A549 (cell line): ENCODE measurements at regions not wholly inside any gene's neighbourhood (a gene's known extent, or its start where the extent isn't known, plus 50 kb on each side); places are given as distances from the start of the nearest gene placed in this dataset.

Experiments used
- ATAC-seq, 2 experiments: fragments of 200-7000 bp in 1 of 2; fragments of >200 bp in 1 of 2; cut with Nextera tagmentation in 1 of 2; cut with Tn5 transposase in 1 of 2; 3 replicates each; pipeline versions ENCODE4 v1.8.0 to v1.9.1; 2018 to 2020; ENCODE audit warnings: mild to moderate bottlenecking in 1 of 2, moderate library complexity in 1 of 2
- CTCF ChIA-PET: fragments of 300-600 bp; sonication (Branson Sonifier 250); formaldehyde crosslinking; extraction: SDS; loops from one replicate; lab custom pipeline; 2021; ENCODE audit warnings: antibody characterized with exemption, inconsistent platforms; lab: Yijun Ruan, JAX
- POLR2A ChIA-PET: fragments of 350-600 bp; formaldehyde crosslinking; extraction: SDS; loops from one replicate; lab custom pipeline; 2021; ENCODE audit warnings: antibody characterized with exemption, inconsistent platforms; lab: Yijun Ruan, JAX
- DNase-seq, 2 experiments: peaks; one replicate each; pipeline versions ENCODE4 v3.0.0 to v3.0.0-alpha.2; 2011 to 2016; ENCODE audit warnings: low read depth in 1 of 2, low spot score in 1 of 2
- FAIRE-seq: peaks from 2 replicates; lab custom pipeline; 2011; peaks lifted over from hg19 to GRCh38; lab: Jason Lieb, UNC
- H3K27ac ChIP-seq, 2 experiments: fragments of >200 bp; sonication (Bioruptor Twin); formaldehyde crosslinking; 3 replicates each; pipeline ENCODE4 v1.5.1; 2016 to 2017
- H3K4me1 ChIP-seq: fragments of >200 bp; sonication (Bioruptor Twin); formaldehyde crosslinking; 3 replicates; pipeline ENCODE4 v1.6.1; 2016
- H3K4me2 ChIP-seq: fragments of >200 bp; sonication (Bioruptor Twin); formaldehyde crosslinking; 3 replicates; pipeline ENCODE4 v1.6.1; 2016
- H3K4me3 ChIP-seq: fragments of >200 bp; sonication (Bioruptor Twin); formaldehyde crosslinking; 3 replicates; pipeline ENCODE4 v1.5.1; 2016
- H3K9me3 ChIP-seq: fragments of >200 bp; sonication (Bioruptor Twin); formaldehyde crosslinking; 3 replicates; pipeline ENCODE4 v1.6.1; 2016
- ATOH8 ChIP-seq: fragments of 250-450 bp; sonication (Bioruptor Pico); IDR thresholded peaks from 2 replicates; pipeline ENCODE4 v1.5.0; 2020; ENCODE audit warnings: low read depth, mild to moderate bottlenecking, moderate library complexity
- BHLHE40 ChIP-seq: IDR thresholded peaks from 2 replicates; pipeline ENCODE4 v1.6.1; 2012; ENCODE audit warnings: low read depth, low read length, inconsistent platforms
- CEBPB ChIP-seq, 2 experiments: fragments of >200 bp in 1 of 2; sonication (Bioruptor Twin) in 1 of 2; formaldehyde crosslinking in 1 of 2; IDR thresholded peaks; 2 replicates each; pipeline ENCODE4 v1.6.1; 2012 to 2016
- CHD4 ChIP-seq: fragments of 200-600 bp; sonication (generic); IDR thresholded peaks from 2 replicates; pipeline ENCODE4 v1.6.1; 2016; ENCODE audit warnings: antibody characterized with exemption, mild to moderate bottlenecking, borderline replicate concordance
- CTCF ChIP-seq: fragments of >200 bp; sonication (Bioruptor Twin); formaldehyde crosslinking; IDR thresholded peaks from 3 replicates; pipeline ENCODE4 v1.5.1; 2016
- E2F6 ChIP-seq: IDR thresholded peaks from 2 replicates; pipeline ENCODE4 v1.6.1; 2012; ENCODE audit warnings: low read depth, borderline replicate concordance
- FOSL2 ChIP-seq, 2 experiments: fragments of 450-650 bp in 1 of 2; fragments of >200 bp in 1 of 2; sonication (Bioruptor Twin) in 1 of 2; formaldehyde crosslinking; IDR thresholded peaks; 2 replicates each; pipeline versions ENCODE4 v1.5.0 to v1.6.1; 2016 to 2020; ENCODE audit warnings: mild to moderate bottlenecking in 1 of 2, moderate library complexity in 1 of 2
- HEYL ChIP-seq: fragments of 250-450 bp; sonication (Bioruptor Pico); IDR thresholded peaks from 2 replicates; pipeline ENCODE4 v1.8.0; 2021; ENCODE audit warnings: mild to moderate bottlenecking, moderate library complexity
- HOXB5 ChIP-seq: fragments of 250-450 bp; sonication (Bioruptor Pico); IDR thresholded peaks from 2 replicates; pipeline ENCODE4 v1.5.0; 2020; ENCODE audit warnings: mild to moderate bottlenecking, moderate library complexity
- JUNB ChIP-seq: fragments of >200 bp; sonication (Bioruptor Twin); formaldehyde crosslinking; IDR thresholded peaks from 2 replicates; pipeline ENCODE4 v1.6.1; 2016
- KDM1A ChIP-seq: fragments of 200-600 bp; sonication (generic); IDR thresholded peaks from 2 replicates; pipeline ENCODE4 v1.6.1; 2016; ENCODE audit warnings: low read depth, mild to moderate bottlenecking
- MAFK ChIP-seq: fragments of 450-650 bp; IDR thresholded peaks from 2 replicates; pipeline ENCODE4 v1.6.1; 2014; ENCODE audit not compliant: partially characterized antibody
- MAX ChIP-seq: IDR thresholded peaks from 2 replicates; pipeline ENCODE4 v1.6.1; 2012
- POLR2AphosphoS2 ChIP-seq: conservative IDR thresholded peaks from 2 replicates; pipeline ENCODE4 v1.6.1; 2012; ENCODE audit warnings: low read length, improper control_type of control experiment, inconsistent platforms
- RARB ChIP-seq: fragments of 250-450 bp; sonication (Bioruptor Pico); IDR thresholded peaks from 2 replicates; pipeline ENCODE4 v1.8.0; 2021; ENCODE audit warnings: mild to moderate bottlenecking, moderate library complexity
- RCOR1 ChIP-seq: fragments of 150-350 bp; IDR thresholded peaks from 2 replicates; pipeline ENCODE4 v1.6.1; 2014; ENCODE audit warnings: antibody characterized with exemption, low read length, low read depth
- RNF2 ChIP-seq: fragments of 200-600 bp; sonication (generic); IDR thresholded peaks from 2 replicates; pipeline ENCODE4 v1.6.1; 2016; ENCODE audit warnings: low read depth, mild to moderate bottlenecking, antibody characterized with exemption, moderate library complexity, borderline replicate concordance
- SREBF2 ChIP-seq: fragments of 450-650 bp; IDR thresholded peaks from 2 replicates; pipeline ENCODE4 v1.6.1; 2014; ENCODE audit warnings: mild to moderate bottlenecking, moderate library complexity
- TFCP2L1 ChIP-seq: fragments of 250-450 bp; sonication (Bioruptor Pico); IDR thresholded peaks from 2 replicates; pipeline ENCODE4 v1.5.0; 2021; ENCODE audit warnings: mild to moderate bottlenecking
- ZSCAN20 ChIP-seq: fragments of 250-450 bp; sonication (Bioruptor Pico); IDR thresholded peaks from 2 replicates; pipeline ENCODE4 v1.8.0; 2022; ENCODE audit warnings: mild to moderate bottlenecking, moderate library complexity
- WGBS: methylation state at CpG from one replicate; pipeline ENCODE4 v1.1.6; 2017; ENCODE audit errors: missing lambda C conversion rate; 5-methylcytosine and 5-hydroxymethylcytosine counted together
- TF ChIP-seq, protein P1 (sequence below): IDR thresholded peaks from 2 replicates; pipeline ENCODE4 v1.6.1; 2012
- TF ChIP-seq, protein P2 (sequence below): fragments of 200-600 bp; sonication (generic); IDR thresholded peaks from 2 replicates; pipeline ENCODE4 v1.6.1; 2016; ENCODE audit warnings: antibody characterized with exemption, mild to moderate bottlenecking, moderate library complexity
- TF ChIP-seq, protein P3 (sequence below): fragments of 450-650 bp; IDR thresholded peaks from 2 replicates; pipeline ENCODE4 v1.6.1; 2014; ENCODE audit warnings: antibody characterized with exemption

DNA sequence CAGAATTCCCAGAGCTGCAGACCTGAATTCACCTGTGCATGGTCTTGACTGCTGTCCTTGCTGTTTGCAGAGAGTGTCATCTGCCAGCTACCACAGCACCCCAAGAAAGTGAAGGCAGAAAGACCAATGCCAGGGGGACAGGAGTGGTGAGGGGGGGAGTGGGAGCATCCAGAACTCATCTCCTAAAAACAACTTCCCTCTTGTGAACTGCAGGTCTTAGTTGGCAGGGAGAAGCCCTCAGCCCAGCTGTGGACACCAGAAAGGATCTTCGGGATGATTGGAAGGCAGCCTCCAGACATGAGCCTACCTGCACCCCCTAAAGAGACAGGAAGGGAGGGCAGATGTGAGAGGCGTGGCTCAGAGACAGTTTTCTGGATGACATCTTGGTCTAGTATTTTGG is 615.8 kb upstream of the MGMT start:
- no peak overlapping the region for H3K27ac ChIP-seq
- no peak overlapping the region for H3K4me2 ChIP-seq
- ChIA-PET CTCF (no interaction called here), POLR2A (no interaction called here)
- TF ChIP-seq, protein P1, sequence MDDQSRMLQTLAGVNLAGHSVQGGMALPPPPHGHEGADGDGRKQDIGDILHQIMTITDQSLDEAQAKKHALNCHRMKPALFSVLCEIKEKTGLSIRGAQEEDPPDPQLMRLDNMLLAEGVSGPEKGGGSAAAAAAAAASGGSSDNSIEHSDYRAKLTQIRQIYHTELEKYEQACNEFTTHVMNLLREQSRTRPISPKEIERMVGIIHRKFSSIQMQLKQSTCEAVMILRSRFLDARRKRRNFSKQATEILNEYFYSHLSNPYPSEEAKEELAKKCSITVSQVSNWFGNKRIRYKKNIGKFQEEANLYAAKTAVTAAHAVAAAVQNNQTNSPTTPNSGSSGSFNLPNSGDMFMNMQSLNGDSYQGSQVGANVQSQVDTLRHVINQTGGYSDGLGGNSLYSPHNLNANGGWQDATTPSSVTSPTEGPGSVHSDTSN: no peak
- TF ChIP-seq RNF2 (no peak), RARB (CRISPR knock-in tag) (no peak), TFCP2L1 (no peak), KDM1A (no peak), E2F6 (no peak), MAFK (no peak)
- 0% methylated on average over 2 of the region's 2 CpGs for WGBS
- ATAC-seq: no peak
- FAIRE-seq: no peak
- H3K4me3 ChIP-seq: no peak overlapping the region
- H3K4me1 ChIP-seq: no peaks in the 10 kb centered on the region
- no peak for DNase-seq
- no peaks in the 10 kb centered on the region for H3K9me3 ChIP-seq

DNA sequence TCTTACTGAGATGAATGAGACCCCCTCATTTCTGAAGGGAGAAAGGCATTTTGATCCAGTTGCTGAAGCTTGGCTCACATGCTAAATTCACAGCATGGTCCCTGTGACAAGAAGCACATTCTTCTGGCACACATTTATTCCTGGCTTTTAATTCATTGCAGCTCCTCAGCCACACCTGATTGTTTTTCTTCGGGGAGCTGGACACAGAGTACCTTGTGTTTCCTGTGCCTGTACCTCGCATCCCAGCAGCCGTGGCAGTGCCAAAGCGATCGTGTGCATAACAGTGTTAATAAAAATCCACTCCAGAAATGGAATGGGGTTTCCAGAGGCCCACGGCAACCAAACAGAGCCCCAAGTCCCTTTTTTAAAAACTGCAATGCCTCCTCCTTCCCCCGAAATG is 615.3 kb upstream of the MGMT start:
- WGBS: 3% methylated on average over 7 of the region's 7 CpGs
- no peak for TF ChIP-seq KDM1A
- TF ChIP-seq, all 56 proteins: peak for 0
- Histone ChIP-seq H3K9me3 (no peaks in the 10 kb centered on the region), H3K4me1 (no peaks in the 10 kb centered on the region), H3K4me2 (no peak overlapping the region), H3K4me3 (no peak overlapping the region), H3K27ac (no peak overlapping the region)
- ChIA-PET CTCF (no interaction called here), POLR2A (no interaction called here)
- no peak for ATAC-seq
- no peak for DNase-seq
- FAIRE-seq: no peak

GRCh38 chr10:128852449-128852848 is 614.6 kb upstream of the MGMT start:
- POLR2A ChIA-PET: no interaction called here
- FAIRE-seq: no peak
- no peak overlapping the region for H3K4me3 ChIP-seq
- 36% methylated on average over 11 of the region's 11 CpGs for WGBS
- DNase-seq: no peak
- H3K9me3 ChIP-seq: no peaks in the 10 kb centered on the region
- CTCF ChIA-PET: no interaction called here
- no peak overlapping the region for H3K4me2 ChIP-seq
- no peak for ATAC-seq
- H3K4me1 ChIP-seq: no peaks in the 10 kb centered on the region
- no peak overlapping the region for H3K27ac ChIP-seq
- TF ChIP-seq CTCF: no peak
- TF ChIP-seq HEYL (CRISPR knock-in tag): no peak
- TF ChIP-seq ZSCAN20 (CRISPR knock-in tag): no peak

- ChIA-PET POLR2A (no interaction called here), CTCF (no interaction called here)
- H3K27ac ChIP-seq: no peak overlapping the region
- H3K4me2 ChIP-seq: no peak overlapping the region
- no peak for ATAC-seq
- no peak for FAIRE-seq
- no peaks in the 10 kb centered on the region for H3K9me3 ChIP-seq
- H3K4me1 ChIP-seq: no peaks in the 10 kb centered on the region
- WGBS: 20% methylated on average over 6 of the region's 6 CpGs
- no peak for DNase-seq
- H3K4me3 ChIP-seq: no peak overlapping the region
- TF ChIP-seq HOXB5 (CRISPR knock-in tag): no peak
- TF ChIP-seq POLR2AphosphoS2: no peak
- TF ChIP-seq FOSL2 (IDR thresholded peaks at IDR 0.05): no peak
- no peak for TF ChIP-seq FOSL2 (CRISPR knock-in tag; IDR thresholded peaks at IDR 0.05)
- no peak for TF ChIP-seq SREBF2
- TF ChIP-seq ATOH8 (CRISPR knock-in tag): no peak
- TF ChIP-seq CEBPB (IDR thresholded peaks at IDR 0.05): no peak
- no peak for TF ChIP-seq MAX
- TF ChIP-seq ZSCAN20 (CRISPR knock-in tag): no peak
- TF ChIP-seq JUNB: no peak
- TF ChIP-seq BHLHE40: no peak
- TF ChIP-seq, protein P2, sequence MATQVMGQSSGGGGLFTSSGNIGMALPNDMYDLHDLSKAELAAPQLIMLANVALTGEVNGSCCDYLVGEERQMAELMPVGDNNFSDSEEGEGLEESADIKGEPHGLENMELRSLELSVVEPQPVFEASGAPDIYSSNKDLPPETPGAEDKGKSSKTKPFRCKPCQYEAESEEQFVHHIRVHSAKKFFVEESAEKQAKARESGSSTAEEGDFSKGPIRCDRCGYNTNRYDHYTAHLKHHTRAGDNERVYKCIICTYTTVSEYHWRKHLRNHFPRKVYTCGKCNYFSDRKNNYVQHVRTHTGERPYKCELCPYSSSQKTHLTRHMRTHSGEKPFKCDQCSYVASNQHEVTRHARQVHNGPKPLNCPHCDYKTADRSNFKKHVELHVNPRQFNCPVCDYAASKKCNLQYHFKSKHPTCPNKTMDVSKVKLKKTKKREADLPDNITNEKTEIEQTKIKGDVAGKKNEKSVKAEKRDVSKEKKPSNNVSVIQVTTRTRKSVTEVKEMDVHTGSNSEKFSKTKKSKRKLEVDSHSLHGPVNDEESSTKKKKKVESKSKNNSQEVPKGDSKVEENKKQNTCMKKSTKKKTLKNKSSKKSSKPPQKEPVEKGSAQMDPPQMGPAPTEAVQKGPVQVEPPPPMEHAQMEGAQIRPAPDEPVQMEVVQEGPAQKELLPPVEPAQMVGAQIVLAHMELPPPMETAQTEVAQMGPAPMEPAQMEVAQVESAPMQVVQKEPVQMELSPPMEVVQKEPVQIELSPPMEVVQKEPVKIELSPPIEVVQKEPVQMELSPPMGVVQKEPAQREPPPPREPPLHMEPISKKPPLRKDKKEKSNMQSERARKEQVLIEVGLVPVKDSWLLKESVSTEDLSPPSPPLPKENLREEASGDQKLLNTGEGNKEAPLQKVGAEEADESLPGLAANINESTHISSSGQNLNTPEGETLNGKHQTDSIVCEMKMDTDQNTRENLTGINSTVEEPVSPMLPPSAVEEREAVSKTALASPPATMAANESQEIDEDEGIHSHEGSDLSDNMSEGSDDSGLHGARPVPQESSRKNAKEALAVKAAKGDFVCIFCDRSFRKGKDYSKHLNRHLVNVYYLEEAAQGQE: no peak
- no peak for TF ChIP-seq RCOR1
- TF ChIP-seq, protein P3, sequence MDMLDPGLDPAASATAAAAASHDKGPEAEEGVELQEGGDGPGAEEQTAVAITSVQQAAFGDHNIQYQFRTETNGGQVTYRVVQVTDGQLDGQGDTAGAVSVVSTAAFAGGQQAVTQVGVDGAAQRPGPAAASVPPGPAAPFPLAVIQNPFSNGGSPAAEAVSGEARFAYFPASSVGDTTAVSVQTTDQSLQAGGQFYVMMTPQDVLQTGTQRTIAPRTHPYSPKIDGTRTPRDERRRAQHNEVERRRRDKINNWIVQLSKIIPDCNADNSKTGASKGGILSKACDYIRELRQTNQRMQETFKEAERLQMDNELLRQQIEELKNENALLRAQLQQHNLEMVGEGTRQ: no peak
- TF ChIP-seq CHD4: no peak
These were observed 614.1 kb upstream of the MGMT start for GRCh38 chr10:128852902-128853301.
